Fibroblast of skin of abdomen (primary cell): ENCODE measurements at regions not wholly inside any gene's neighbourhood (a gene's known extent, or its start where the extent isn't known, plus 50 kb on each side); places are given as distances from the start of the nearest gene placed in this dataset.

Experiments
- DNase-seq: peaks from one replicate; pipeline ENCODE4 v3.0.0-alpha.2; 2013

DNA sequence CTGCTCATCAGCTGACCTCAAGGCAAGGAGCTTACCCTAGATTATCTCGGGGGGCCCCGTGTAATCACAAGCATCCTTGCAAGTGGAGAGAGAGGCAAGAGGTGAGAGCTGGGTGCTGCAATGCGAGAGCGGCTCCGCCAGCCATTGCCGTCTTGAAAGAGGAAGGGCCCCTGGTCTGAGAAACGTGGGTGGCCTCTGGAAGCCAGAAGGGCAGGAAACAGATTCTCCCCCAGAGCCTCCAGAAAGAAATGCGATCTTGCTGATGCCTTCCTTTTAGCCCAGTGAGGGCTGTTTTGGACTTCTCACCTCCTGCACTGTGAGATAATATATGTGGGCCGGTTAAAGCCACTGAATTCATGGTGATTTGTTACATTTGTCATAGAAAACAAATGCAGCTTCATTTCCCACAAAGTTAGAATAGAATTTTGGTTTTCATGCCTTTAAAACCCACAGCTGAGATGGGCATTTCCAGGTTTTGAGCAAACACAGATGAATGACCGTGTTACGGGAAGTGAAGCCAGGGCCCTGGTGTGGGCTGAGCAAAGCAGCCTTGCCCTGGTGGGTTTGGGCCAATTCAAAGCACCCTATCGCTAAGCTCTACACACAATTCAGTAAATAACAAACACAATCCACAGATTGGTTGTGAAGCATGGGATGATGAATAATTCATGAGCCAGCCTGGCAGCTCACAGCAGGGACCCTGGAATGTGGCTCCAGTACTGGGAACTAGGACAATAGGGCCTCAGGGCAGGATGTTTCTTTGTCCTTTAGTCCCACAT is 319.9 kb upstream of the HS6ST1 start:
- peak; percentile 63 for DNase-seq

GRCh38 chr2:128639120-128639477 is 320.4 kb upstream of the HS6ST1 start:
- DNase-seq, result no peak

DNA sequence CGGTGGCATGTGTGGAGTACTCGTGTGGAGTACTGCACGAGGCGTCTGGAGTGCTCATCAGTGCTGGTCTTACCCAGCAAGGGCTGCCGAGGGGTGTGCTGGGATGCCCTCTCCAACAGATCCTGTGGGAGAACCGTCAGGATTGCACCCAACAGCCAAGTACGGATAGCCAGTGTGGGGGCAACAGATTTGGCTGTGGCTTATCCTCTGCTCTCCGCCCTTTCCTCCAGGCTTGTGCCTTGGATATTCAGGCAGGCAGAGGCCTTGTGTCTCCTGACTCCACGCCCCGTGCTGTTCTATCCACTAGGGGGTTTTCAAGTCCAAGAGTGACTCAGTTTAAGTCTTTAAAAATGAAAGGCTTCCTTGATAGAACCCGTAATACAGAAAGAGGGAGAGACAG is 321.0 kb upstream of the HS6ST1 start:
- DNase-seq, result no peak

GRCh38 chr2:128640166-128640844 is 321.6 kb upstream of the HS6ST1 start:
- no peak for DNase-seq

DNA sequence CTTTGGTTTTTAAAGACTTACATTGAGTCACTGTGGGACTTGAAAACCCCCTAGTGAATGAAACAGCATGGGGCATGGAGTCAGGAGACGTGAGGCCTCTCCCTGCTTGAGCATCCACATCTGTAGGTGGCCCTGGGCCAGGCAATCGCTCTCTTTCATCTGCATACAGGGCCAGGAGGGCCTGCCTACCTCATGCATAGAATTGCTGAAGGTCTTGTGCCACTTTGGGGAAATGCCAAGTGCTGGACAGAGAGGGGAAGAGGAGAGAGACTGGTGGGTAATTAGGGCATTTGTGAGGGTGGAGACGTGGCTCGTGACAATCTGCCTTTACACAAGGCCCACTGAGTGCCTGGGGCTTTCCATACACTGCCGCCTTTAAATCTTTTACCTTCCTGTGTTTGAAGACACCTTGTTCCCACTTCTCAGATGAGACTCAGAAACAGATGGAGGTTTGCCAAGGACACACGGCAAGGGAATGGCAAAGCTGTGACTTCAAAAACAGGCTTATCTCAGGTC is 322.2 kb upstream of the HS6ST1 start:
- no peak for DNase-seq

DNA sequence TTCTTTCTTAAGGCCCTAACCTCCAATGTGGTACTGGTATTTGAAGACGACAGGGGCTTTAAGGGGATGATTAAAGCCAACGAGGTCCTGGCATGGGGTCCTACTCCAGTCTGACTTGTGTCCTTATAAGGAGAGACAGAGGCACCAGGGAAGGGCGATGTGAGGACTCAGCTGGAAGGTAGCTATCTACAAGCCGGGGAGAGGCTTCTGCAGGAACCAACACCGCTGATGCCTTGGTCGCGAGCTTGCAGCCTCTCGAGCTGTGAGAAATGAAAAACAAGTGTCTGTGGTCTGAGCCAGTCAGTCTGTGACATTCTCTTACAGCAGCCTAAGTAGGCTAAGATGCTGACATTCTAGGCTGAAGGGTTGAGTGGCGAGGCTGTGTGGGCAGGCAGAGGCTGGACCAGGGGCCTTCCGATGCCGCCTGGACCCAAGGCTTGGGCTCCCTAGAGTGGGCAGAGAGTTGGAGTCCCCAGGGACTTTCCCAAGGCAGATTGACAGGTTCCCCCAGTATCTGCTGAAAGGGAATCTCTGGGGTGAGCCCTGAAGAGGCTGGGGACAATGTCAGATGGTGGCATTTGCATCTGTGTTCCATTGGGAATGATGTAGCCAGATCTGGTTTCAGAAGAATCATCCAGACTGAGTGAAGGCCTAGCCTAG is 322.9 kb upstream of the HS6ST1 start:
- no peak for DNase-seq

GRCh38 chr2:128642316-128642715 is 323.6 kb upstream of the HS6ST1 start:
- DNase-seq, result no peak

DNA sequence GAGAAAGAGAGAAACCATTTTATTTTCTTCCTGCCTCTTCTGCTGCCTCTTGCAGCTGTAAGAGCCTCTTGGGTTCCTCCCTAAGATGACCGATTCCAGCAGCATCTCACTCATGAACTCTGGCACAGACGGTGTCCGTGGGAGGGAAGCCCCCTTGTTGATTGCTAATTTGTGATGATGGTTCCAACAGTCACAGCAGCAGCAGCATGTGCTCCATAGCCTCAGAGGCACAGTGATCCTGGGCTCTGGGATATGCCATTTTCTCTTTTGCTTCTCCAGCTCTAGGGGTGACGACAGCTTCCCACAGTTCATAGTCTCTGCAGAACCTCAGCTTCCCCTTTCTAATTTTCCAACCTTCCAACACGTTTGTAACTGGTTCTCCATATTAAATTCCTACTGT is 324.2 kb upstream of the HS6ST1 start:
- DNase-seq, result no peak

DNA sequence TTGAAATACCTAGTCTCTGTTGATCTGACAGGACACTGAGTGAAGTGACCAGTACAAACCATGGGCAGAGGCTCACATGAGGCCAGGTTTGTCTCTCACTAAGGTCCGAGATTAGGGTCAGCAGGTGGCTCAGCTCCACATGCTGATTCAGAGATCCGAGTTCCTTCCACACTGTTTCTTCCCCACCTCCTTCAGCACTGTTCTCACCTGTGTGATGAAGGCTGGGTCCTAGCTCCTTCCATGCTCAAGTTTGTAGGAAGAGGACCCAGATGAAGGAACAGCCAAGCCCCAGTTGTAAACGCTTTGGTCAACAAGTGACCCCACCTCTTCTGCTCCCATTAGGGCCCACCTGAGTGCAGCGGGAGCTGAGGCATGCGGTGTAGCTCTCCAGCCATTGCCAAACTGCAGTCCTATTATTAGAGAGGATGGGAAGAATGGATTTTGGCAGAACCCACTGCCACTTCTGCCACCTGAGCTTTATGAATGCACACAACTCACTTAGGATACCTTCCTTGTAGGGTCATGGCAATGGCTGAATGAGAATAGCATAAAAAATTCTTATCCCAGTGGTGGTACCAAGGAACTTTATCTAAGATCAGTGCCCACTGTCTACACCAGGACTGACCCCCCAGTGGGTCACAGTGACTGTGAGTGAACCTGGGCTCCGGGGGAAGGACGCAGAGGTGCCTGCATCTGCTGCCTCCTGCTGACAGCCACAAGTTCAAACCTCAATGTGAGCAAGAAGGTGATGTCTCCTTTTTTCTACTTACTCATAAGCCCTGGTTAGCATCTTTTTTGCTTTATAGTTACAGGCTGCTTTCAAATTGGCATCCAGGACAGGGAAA is 324.8 kb upstream of the HS6ST1 start:
- no peak for DNase-seq

GRCh38 chr2:128644156-128644555 is 325.5 kb upstream of the HS6ST1 start:
- no peak for DNase-seq

- no peak for DNase-seq
Measured at GRCh38 chr2:128644718-128645256, 326.1 kb upstream of the HS6ST1 start.

- DNase-seq, result no peak
Measured at GRCh38 chr2:128645631-128646030, 327.0 kb upstream of the HS6ST1 start.

- no peak for DNase-seq
Measured at GRCh38 chr2:128646091-128646490, 327.4 kb upstream of the HS6ST1 start.

GRCh38 chr2:128646691-128647090 is 328.0 kb upstream of the HS6ST1 start:
- no peak for DNase-seq

DNA sequence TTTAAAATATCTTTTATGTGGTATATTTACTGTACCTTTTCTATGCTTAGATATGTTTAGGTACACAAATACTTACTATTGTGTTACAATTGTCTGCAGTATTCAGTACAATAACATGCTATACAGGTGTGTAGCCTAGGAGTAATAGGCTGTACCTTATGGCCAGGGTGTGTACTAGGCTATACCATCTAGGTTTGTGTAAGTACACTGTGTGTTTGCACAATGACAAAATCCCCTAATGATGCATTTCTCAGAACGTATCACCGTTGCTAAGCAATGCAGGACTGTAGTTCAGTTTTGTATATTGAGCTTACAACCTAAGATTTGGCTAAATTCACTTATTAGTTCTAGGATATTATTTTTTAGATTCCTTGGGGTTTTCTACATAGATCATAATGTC is 332.3 kb upstream of the HS6ST1 start:
- no peak for DNase-seq

DNA sequence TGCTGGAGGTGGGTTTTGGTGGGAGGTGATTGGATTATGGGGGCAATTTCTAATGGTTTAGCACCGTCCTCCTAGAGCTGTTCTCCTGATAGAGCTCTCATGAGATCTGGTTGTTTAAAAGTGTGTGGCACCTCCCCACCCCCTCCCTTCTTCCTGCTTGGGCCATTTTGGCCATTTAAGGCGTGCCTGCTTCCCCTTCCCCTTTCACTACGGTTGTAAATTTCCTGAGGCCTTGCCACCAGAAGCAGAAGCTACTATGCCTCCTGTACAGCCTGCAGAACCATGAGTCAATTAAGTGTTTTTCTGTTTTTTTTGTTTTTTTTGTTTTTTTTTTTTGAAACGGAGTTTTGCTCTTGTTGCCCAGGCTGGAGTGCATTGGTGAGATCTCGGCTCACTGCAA is 335.7 kb upstream of the HS6ST1 start:
- DNase-seq, result no peak

- DNase-seq, result no peak
Measured at GRCh38 chr2:128660836-128661235, 342.2 kb upstream of the HS6ST1 start.

DNA sequence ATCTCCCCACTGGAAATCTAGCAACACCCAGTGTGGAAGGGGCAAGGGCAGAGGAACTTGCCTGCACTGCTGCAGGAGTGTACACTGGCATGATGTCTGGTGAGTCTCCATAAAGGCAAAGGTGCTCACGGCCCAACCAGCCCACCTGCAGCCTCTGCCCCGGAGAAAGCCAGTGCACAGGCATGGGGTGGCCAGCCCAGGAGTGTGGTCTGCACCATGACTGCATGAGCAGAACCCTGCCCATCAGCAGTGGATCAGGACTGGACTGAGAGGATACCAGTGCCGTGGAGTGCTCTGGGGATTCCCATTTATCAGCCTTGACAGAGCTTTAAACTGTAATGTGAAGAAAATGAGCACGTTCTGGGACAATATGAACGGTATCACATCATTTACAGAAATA is 342.6 kb upstream of the HS6ST1 start:
- DNase-seq, result no peak

DNA sequence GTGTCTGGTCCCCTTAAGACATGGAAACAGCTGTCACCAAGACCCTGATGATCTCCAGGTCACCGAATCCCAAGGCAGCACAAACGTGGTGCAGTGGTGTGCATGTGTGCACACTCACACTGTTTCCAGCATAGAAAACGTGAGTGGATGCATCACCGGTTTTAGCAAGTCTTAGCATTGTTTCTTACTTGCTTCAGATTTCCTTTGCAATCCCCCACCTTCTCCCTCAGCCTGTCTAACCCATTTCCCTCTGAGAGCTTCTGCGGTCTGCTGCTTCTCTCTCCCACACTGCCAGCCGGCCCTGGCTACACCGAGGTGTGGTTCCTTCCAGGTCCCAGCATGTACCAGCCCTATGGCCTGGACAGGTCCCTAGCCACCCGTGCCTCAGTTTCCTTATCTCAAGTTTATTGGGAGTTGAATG is 343.4 kb upstream of the HS6ST1 start:
- DNase-seq, result no peak

GRCh38 chr2:128663371-128664050 is 344.8 kb upstream of the HS6ST1 start:
- DNase-seq, result no peak

GRCh38 chr2:128664499-128664971 is 345.9 kb upstream of the HS6ST1 start:
- DNase-seq, result no peak

DNA sequence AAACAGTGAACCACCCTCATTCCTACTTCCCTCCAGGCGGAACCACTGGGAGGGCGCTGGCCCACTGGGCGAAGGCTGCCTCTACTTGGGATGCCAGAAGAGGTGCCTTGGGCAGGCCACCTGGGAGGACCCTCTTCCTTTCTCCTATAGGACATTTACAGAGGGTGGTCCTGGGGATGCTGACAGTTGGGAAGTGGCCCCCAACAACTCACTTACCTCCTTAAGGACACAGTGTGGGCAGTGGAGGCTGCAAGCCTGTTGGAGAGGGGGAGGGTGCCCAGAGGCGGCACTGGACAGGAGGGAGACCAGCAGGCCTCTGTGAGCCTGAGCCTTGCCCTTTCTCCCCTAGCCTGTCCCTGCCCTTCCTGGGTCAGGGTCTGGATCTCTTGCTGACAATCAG is 346.4 kb upstream of the HS6ST1 start:
- DNase-seq, result no peak
